ENCODE measurements at regions not wholly inside any gene's neighbourhood (a gene's known extent, or its start where the extent isn't known, plus 50 kb on each side); places are given as distances from the start of the nearest gene placed in this dataset.

DNA sequence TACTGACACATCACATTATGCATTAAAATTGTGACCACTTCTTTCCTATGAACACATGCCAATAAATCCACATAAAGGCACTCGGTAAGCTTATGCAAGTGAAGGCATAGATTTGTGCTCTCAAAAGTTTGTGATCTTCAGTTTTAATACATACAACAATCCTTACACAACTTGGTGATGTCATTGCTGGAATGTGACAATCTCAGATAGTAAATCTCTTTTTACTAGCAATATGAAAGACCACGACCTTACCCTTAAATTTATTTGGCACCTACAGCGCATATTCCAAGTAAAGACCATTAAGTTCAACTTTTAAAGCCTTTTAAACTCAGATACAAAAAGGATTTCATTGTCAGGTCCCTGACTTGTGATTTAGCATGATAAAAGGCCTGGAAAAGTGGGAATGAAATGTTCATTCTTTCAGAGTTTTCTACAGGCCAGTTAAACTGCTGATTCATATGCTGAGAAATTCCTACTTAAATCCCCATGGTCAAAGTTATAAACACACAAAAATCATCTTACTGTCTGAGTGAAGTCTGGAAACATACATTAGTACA is 157.4 kb downstream of the SIPA1L2 start:
- TF ChIP-seq, protein P1, sequence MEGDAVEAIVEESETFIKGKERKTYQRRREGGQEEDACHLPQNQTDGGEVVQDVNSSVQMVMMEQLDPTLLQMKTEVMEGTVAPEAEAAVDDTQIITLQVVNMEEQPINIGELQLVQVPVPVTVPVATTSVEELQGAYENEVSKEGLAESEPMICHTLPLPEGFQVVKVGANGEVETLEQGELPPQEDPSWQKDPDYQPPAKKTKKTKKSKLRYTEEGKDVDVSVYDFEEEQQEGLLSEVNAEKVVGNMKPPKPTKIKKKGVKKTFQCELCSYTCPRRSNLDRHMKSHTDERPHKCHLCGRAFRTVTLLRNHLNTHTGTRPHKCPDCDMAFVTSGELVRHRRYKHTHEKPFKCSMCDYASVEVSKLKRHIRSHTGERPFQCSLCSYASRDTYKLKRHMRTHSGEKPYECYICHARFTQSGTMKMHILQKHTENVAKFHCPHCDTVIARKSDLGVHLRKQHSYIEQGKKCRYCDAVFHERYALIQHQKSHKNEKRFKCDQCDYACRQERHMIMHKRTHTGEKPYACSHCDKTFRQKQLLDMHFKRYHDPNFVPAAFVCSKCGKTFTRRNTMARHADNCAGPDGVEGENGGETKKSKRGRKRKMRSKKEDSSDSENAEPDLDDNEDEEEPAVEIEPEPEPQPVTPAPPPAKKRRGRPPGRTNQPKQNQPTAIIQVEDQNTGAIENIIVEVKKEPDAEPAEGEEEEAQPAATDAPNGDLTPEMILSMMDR (IDR thresholded peaks at IDR 0.05; ENCODE audit: insufficient read depth in 1 of 2, low read depth in 1 of 2, low read length in 1 of 2, severe bottlenecking in 1 of 2, unreplicated experiment in 1 of 2): no peak
- Mint-ChIP-seq H3K9me3 (ENCODE audit: unreplicated experiment) (no peaks in the 10 kb centered on the region), H3K4me1 (ENCODE audit: low read depth, unreplicated experiment) (no peaks in the 10 kb centered on the region), H3K27me3 (ENCODE audit: insufficient read depth, unreplicated experiment) (no peaks in the 10 kb centered on the region), H3K27ac (ENCODE audit: unreplicated experiment) (no peak overlapping the region), H3K4me3 (ENCODE audit: unreplicated experiment) (no peak overlapping the region), H3K36me3 (ENCODE audit: insufficient read depth, unreplicated experiment) (peaks cover 11% of the 10 kb centered on the region)
- Histone ChIP-seq H3K9me3 (no peaks in the 10 kb centered on the region), H3K4me1 (no peaks in the 10 kb centered on the region), H3K27me3 (replicated peaks; ENCODE audit: control insufficient read depth, insufficient read depth, low read length) (no peaks in the 10 kb centered on the region), H3K4me3 (ENCODE audit: low read depth, low read length) (no peak overlapping the region), H3K36me3 (ENCODE audit: control insufficient read depth, insufficient read depth, low read length) (no peaks in the 10 kb centered on the region)
- CTCF ChIA-PET: no interaction called here
- no TSS peak for BruUV-seq (replicated peaks)
- POLR2A ChIA-PET: no interaction called here
- intact Hi-C loops (cut with micrococcal nuclease; ENCODE audit: unreplicated experiment): no loop called here
- no peak for DNase-seq

DNA sequence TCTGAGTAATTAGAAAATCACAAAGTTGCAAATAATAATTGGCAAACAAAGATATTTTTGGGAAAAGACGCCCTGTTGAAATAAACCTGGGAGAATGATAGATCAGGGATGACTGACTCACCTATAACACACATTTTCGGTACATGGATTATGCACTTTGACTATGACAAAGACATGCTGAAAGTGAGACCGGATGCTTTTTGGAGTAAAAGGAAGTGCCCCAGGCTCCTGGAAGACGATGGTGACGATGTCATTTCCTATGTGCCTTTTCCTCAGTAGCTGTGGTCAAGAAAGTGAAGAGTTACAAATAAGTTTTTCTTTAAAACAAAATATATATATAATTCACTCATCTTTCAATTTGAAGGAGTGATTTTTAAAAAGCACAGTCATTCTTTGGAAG is 158.7 kb downstream of the SIPA1L2 start:
- CTCF ChIA-PET: no interaction called here
- TF ChIP-seq, protein P1 (IDR thresholded peaks at IDR 0.05; ENCODE audit: insufficient read depth in 1 of 2, low read depth in 1 of 2, low read length in 1 of 2, severe bottlenecking in 1 of 2, unreplicated experiment in 1 of 2): no peak
- Histone ChIP-seq H3K36me3 (ENCODE audit: control insufficient read depth, insufficient read depth, low read length) (no peaks in the 10 kb centered on the region), H3K27me3 (replicated peaks; ENCODE audit: control insufficient read depth, insufficient read depth, low read length) (no peaks in the 10 kb centered on the region), H3K9me3 (no peaks in the 10 kb centered on the region), H3K4me1 (no peaks in the 10 kb centered on the region), H3K4me3 (ENCODE audit: low read depth, low read length) (no peak overlapping the region)
- Mint-ChIP-seq H3K9me3 (ENCODE audit: unreplicated experiment) (no peaks in the 10 kb centered on the region), H3K27ac (ENCODE audit: unreplicated experiment) (no peak overlapping the region), H3K27me3 (ENCODE audit: insufficient read depth, unreplicated experiment) (no peaks in the 10 kb centered on the region), H3K4me1 (ENCODE audit: low read depth, unreplicated experiment) (no peaks in the 10 kb centered on the region), H3K36me3 (ENCODE audit: insufficient read depth, unreplicated experiment) (peaks cover 7% of the 10 kb centered on the region), H3K4me3 (ENCODE audit: unreplicated experiment) (no peak overlapping the region)
- DNase-seq: no peak
- no TSS peak for BruUV-seq (replicated peaks)
- POLR2A ChIA-PET: no interaction called here
- intact Hi-C loops (cut with micrococcal nuclease; ENCODE audit: unreplicated experiment): no loop called here

DNA sequence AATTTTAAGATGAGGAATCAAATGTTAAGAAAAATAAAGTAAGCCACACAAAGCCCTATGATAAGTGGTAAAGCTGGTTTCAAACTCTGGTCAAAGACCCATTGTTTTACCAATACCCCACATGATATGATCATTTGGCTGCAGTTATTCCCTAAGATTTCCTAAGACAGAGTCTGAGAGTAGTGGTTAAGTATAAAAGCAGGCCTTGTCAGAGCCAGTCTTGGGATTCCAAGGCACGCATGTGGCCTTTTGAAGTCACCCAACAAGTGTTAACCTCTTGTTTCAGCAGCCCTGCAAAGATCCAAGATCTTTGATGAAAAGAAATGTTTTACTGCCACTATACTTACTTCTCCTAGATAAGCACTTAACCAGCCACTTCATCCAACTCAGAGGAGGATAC is 159.2 kb downstream of the SIPA1L2 start:
- H3K4me1 ChIP-seq: no peaks in the 10 kb centered on the region
- no peak overlapping the region for H3K4me3 Mint-ChIP-seq (ENCODE audit: unreplicated experiment)
- H3K4me1 Mint-ChIP-seq (ENCODE audit: low read depth, unreplicated experiment): no peaks in the 10 kb centered on the region
- TF ChIP-seq, protein P1 (IDR thresholded peaks at IDR 0.05; ENCODE audit: insufficient read depth in 1 of 2, low read depth in 1 of 2, low read length in 1 of 2, severe bottlenecking in 1 of 2, unreplicated experiment in 1 of 2): no peak
- H3K9me3 Mint-ChIP-seq (ENCODE audit: unreplicated experiment): no peaks in the 10 kb centered on the region
- peaks cover 5% of the 10 kb centered on the region for H3K36me3 Mint-ChIP-seq (ENCODE audit: insufficient read depth, unreplicated experiment)
- H3K36me3 ChIP-seq (ENCODE audit: control insufficient read depth, insufficient read depth, low read length): no peaks in the 10 kb centered on the region
- no peak for DNase-seq
- POLR2A ChIA-PET: no interaction called here
- CTCF ChIA-PET: no interaction called here
- no peak overlapping the region for H3K4me3 ChIP-seq (ENCODE audit: low read depth, low read length)
- no peaks in the 10 kb centered on the region for H3K9me3 ChIP-seq
- no TSS peak for BruUV-seq (replicated peaks)
- no peak overlapping the region for H3K27ac Mint-ChIP-seq (ENCODE audit: unreplicated experiment)
- no peaks in the 10 kb centered on the region for H3K27me3 Mint-ChIP-seq (ENCODE audit: insufficient read depth, unreplicated experiment)
- H3K27me3 ChIP-seq (replicated peaks; ENCODE audit: control insufficient read depth, insufficient read depth, low read length): no peaks in the 10 kb centered on the region
- intact Hi-C loops (cut with micrococcal nuclease; ENCODE audit: unreplicated experiment): no loop called here
